Stimulated activated CD4-positive, alpha-beta T cell treated with anti-CD3 and anti-CD28 coated beads, Interleukin-12 subunit alpha, Interleukin-12 subunit beta, amount 100 ng/mL, for 4 hours (primary cell): ENCODE measurements at regions not wholly inside any gene's neighbourhood (a gene's known extent, or its start where the extent isn't known, plus 50 kb on each side); places are given as distances from the start of the nearest gene placed in this dataset.
"Not testable (repeated sequence)": the region's sequence is repeated elsewhere in the genome, so short reads cannot be mapped to it uniquely, and the experiment has no call there.

Experiments
- DNase-seq: peaks from one replicate; pipeline ENCODE4 v3.0.0-alpha.2; 2020

DNA sequence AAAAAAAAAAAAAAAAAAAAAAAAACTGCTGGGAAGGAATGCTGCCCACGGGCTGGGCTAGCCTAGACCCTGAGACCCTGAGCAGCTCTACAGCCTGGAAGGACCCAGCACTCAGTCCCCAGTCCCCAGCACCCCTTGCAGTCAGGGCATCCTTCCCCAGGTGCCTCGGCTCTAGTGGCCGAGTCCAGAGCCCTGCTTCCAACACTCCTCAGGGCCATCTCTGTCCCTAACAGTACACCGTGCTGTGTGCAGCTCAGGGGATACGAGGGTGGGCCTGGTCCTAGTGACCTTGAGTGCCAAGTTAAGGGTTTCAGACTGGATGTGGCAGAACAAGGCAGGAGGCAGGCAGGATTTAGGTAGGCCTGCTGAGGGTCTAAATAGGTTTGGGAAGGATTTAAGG lies 50.2 kb upstream of the LRP8 start:
- no peak for DNase-seq

DNA sequence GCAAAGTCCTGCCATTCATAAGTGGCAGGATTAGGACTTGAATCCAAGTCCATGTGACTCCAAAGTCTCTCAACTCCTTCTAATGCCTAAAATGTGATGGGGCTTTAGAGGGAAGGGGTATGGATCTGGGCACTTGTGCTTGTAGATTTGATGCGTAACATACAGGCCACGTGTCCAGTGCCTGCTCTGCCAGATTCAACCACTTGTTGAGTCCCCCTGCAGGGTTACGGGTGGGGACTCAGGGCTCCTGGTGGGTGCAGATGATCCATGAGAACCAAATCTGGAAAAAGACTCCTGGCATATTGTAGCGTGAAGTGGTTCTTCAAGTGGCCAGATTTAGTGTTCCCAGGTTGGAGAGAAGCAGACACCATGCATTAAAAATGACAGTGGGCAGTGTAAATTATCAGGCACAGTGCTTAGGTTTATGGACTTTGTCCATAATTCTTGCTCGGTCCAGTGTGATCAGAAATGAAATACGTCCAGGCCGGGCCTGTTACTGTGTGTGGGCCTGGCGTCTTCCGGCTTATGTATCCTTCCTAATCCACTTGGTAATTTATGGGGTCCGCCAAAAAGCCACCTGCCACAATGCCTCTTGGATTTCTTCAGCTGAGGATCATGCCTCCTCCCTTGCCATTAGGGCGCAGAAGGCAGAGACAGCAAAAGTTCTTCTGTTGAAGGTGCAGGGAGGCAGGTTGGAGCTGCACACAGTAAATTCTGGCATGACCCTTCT lies 51.2 kb upstream of the LRP8 start:
- no peak for DNase-seq

DNA sequence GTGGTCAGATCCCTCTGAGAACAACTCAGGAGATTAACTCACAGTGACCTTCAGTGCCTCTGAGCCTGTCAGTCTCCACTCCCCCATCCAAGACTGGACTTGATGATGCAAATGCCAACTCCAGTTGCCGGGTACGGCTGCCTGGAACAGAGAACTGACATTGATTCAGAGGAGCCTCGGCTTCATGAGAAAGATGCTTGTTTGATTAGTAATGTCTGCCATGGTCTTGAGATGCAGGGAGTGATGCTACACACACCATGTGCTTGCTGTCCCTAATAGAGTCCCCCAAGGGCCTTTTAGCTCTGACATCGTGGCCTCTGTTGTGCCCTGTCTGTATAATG lies 51.8 kb upstream of the LRP8 start:
- no peak for DNase-seq

DNA sequence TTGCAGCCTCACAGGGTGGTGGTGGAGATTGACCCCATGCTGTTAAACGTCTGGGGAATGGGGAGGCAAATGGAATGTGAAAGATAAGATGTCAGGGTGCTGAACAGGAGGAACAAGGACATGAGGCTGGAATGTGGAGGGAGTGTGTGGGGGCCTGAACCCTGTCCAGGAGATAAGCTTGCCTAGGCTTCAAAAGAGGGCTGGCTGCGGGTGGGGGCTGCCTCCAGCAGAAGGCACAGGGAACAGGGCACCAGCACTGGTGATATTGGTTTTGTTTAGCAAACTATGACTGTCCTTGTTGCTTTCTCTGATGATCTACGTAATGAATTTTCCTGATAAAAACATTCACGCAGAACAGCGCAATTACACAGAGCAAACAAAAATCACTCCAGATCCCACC lies 52.4 kb upstream of the LRP8 start:
- DNase-seq: no peak

DNA sequence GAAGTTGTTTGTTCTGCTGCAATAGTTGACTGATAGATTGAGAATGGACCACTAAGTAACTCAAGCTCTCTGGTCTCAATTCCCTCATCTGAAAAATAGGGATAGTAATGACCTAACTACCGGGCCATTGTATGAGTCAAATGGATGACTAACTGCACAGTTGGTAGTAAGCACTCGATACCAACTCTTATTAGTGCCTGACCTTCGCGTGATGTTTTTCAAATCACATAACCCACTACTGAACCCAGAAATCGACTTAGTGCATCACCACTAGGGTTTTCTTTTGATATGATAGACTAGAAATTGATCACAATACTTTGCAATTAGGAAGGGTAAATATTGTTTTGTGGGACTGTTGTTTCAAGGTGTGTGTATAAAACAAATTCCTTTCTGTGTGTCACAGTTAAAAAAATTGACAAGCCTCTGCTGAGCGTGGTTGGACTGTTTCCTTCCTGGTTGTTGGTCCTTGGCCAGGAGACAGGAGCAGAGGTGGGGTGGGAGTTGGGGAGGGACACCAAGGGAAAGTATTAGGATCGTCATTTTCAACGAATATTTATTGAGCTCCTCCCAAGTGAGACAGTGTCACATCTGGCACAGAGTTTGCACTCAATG lies 54.0 kb upstream of the LRP8 start:
- DNase-seq: no peak

DNA sequence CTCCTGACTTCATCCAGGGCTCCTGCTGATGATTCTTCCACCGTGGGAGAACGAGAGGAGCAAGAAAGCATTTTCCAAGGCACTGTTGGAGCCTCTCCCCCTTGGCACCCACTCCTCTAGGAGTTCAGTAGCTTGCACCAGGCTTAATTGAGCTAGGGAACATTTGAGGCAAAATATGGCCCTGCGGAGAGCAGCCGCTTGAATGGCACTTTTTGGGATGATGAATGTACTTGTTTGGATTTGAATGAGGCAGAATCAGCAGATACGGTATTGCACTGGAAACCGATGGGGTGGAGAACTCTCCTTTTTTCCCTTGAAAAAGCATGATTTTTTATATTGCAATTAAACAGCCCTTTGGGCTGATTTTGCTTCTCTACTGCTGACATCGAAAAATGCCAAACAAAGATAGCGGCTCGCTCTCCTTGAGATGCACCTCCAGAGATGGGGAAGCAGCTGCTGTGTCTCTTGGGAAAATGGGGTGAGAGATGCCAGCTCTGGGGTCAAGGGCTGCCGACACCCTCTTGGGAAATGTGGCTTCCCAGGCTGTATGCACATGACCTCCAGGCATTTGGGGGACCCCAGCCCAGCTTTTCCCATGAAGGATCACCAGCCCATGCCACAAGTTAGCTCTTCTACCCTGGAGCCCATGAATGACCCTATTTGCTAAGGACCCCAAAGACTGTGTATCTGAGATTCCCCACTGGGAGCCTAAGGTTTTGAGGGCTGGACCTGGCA lies 55.4 kb upstream of the LRP8 start:
- no peak for DNase-seq

DNA sequence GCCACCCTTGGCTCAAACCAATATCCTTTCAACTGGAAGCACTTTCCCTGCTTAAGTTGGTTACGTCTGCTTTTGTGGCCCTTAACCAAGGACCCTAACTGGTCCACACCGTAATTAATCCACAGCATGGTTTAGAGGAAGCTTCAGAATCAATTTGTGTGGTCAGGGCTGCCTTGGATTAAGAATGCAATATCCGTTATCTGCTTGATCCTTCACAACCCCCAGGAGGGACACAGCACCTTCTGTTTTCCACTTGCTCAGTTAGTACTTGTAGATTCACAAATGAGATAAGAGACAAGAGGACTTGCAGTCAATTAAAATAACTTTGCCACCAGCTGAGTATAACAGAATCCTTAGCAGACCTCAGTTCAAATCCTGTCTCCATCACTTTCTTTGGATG lies 56.9 kb upstream of the LRP8 start:
- DNase-seq: no peak

DNA sequence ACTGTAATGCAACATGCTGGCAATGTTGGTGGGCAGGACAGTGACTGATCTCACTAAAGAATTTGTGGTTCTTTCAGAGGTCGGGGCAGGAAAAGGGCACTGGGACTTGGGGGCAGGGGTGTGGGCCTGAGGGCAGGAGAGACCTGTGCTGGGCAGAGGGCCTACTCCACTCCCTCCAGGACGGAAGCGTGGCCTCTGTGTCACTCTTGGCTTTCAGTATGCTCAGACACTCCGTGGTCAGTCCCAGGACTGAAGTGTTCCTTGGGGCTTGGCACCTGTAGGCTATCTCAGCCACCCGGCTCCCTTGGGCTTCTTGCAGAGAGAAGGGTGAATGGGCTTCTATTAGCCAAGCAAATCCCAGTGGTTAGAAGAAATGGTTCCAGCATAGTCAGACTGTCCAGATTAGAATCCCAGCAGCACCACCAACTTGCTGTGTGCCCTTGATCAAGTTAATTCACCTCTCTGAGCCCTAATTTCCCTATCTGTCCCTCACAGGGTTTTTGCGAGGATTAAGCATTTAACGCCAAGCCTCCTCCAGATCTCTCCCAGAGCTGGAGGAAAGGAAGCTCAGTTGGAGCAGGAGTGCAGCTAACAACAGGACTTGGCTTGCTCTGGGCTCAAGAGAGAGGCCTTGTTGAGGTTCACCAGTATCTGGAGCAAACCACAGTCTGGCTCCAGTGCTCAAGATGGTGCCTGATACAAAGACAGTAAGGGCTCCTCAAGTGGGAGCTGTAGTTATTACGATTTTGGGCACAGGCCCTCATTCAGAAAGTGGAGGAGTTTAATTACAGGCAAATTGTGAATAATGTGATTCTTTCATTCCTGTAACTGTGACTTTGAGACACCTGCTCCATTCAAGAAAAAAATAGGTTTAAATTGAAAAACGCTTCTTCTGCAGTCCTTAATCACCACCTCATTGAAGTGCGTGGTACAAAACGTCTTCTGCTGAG lies 57.7 kb upstream of the LRP8 start:
- no peak for DNase-seq

DNA sequence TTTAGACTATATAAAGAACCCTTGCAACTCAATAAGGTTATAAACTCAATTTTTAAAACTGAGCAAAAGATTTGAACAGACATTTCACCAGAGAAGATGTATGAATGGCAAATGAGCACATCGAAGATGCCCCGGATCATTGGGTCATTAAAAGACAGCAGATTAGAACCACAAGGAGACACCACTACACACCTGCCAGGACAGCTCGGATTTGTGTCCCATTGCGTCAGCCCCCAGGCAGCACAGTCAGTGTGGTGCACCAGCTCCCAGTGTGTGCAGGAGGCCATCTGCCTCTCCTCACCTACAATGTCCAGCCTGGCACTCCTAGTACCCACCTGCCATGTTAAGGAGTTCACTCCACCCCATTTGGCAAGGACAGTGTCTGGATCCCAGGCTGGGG lies 61.1 kb upstream of the LRP8 start:
- no peak for DNase-seq

DNA sequence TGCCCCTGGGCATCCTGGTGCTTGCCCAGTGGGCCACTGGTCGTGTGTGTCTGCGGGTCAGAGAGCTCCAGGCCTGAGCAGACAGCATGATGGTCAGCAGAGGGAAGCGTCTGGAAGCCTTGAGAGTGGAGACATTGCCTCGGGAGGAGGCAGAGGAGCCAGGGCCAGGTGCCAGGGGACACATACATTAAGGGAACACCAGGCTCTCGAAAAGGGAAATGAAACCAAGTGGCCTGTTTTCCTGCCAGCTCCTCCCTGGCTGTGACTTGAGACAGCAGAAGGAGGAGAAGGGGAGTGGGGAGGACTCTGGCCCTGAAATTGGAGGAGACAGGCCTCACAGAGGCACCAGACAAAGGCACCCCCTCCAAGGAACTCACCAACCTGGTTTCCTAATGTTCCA lies 62.4 kb upstream of the LRP8 start:
- DNase-seq: no peak

DNA sequence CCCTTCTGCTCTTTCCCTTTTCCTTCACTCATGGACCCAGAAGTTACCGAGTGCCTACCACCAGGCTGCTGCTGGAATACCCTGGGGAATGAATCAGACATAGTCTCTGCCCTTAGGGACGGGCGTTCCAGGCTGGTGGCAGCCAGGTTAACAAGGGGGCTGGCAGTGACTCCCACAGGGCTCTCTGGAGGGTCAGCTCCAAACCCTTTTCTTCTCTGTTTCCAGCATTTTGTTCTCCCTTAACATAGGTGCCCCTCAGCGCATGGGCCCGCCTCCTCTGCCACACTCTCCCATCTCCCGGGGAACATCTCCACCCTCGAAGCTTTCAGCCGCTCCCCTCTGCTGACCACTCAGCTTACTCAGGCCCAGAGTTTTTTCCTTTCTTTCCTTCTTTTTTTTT lies 62.9 kb upstream of the LRP8 start:
- no peak for DNase-seq

DNA sequence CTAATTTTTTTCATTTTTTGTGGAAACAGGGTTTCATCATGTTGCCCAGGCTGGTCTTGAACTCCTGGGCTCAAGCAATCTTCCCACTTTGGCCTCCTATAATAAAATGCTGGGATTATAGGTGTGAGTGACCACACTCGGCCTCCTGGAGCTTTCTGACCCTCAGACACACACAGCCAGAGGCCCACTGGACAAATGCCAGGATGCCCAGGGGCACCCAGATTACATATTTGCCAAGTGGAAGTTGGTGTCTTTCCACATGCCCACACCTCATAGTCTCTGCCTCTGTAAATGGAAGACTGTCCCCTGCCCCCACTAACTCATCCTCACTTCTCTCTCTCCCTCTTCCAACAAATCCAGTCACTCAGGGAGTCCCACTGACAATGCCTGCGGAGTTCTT lies 63.4 kb upstream of the LRP8 start:
- DNase-seq: no peak

DNA sequence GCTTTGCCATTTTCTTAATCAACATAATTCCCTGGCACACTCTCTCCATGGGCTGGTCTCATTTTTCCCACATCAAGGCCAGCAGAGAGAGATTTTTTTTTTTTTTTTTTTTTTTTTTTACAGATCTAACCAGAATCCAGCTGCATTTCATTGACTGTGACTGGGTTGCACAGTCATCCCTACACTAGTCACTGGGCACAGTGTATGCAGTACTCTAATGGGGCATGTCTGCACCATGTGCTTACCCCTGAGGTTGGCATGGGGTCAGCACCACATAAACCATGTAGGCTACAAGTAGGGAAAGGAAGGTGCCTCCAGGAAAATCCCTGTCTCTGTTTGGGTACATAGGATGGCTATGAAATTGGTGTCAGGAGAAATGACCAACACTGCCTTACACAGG lies 64.1 kb upstream of the LRP8 start:
- no peak for DNase-seq

DNA sequence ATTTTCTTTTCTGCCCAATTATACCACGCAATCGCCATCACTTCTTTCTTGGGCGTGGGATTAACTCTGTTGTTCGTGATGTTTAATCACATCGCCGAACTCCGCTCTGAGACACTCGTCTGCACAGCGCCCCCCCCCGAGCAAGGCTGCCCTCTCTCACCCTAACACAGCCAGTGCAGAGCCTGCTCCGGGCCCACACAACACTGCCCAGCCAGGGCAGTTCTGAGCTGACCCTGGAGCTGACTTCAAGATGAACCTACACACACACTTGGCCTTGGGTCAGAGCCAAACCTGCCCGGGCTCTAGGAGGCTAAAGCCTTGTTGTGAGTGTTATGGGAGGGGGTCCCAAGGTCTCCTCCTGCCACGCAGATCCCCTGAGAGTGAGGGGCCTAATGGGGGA lies 64.6 kb upstream of the LRP8 start:
- DNase-seq: no peak

DNA sequence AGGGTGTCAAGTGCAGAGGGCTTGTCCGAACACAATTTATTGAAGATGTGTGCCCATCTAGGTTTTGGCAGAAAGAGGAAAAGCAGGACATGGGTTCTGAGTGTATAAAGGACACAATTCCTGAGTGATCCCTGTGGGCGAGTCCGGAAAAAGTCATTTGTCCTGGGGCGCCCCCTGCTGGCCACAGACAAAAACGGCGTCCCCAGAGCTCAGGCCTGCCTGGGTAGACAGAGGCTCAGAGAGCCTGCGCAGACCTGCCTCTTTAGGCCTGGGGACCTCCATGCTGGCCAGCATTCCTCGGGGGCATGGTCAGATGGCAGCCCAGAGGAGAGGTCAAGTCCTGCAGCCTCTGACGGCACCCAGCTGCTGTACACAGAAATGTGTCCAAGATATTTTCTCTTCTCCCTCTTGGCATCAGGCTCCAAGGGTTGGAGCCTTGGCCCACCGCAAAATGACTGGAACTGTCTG lies 65.5 kb upstream of the LRP8 start:
- DNase-seq: peak; percentile 73

DNA sequence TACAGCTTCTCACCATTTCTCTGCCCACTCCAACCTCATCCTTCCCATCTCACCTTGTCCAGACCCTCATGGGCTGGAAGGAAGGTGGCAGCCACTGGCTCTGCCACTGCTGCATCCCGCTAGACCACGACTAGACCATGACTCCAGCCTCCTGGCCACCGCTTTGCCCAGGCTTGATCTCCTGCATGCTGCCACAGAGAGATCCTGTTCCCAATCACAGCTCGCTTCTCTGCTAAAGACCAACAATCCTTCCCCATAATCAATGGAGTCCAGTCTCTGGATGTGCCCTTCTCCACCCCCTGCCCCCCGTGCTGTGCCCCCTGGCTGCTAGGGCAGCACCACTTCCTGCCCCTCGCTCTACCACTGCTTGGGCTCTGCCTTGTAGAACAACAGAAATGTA lies 64.9 kb upstream of the DMRTB1 start:
- no peak for DNase-seq

DNA sequence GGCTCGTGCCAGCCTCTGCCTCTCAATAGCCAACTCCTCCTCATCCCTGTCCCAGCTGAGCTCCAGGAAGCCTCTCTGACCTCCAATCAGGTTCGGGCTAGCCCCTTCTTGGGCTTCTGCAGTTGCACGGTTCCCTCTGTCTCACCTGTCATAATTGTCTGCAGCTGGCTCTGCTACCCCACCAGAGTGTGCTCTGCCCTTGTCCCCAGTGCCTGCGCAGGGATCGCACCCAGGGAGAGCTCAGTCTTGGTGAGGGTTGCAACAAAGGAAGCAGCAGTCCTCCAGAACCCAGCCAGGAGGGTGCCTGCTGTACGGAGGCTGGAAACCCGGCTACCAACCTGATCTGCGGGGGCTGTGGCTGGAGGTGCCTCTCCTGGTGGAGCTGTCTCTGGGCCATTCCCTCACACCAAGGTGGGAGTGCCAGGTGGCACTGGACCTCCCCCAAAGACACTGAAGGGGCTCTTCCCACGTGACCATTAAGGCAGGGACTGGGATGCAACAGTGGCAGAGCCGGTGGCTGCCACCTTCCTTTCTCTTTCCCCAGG lies 63.5 kb upstream of the DMRTB1 start:
- DNase-seq: no peak

DNA sequence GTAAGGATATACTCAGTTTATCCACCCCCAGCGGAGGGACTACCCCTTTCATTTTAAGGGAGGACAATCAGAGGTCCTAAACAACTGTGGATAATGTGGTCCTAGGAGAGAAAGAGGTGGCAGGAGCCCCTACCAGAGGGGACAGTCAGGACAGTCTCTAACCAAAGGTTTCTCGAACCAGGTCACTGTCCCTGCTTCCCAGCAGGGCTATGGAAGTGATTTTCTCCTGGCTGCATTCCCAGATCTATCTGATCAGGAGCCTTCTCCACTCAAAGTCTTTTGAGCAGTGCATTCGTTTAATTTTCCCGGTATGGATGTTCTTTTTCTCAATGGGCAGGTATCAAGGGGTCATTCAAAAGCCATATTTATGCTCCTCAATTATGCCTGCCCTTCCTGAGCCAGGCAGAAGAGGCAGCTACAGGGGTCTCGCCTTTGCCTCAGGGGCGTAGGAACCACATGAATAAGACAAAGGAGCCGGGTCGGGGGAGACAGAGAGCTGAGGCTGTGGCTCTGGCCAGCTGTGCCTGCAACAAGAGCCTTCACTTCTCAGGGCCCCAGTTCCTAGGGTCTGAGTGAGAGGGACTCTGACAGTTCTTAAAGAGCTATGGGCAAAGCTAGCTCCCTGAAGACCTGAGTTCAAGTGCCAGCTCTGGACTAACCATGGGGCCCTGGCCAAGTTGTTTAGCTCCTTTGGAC lies 62.5 kb upstream of the DMRTB1 start:
- no peak for DNase-seq

DNA sequence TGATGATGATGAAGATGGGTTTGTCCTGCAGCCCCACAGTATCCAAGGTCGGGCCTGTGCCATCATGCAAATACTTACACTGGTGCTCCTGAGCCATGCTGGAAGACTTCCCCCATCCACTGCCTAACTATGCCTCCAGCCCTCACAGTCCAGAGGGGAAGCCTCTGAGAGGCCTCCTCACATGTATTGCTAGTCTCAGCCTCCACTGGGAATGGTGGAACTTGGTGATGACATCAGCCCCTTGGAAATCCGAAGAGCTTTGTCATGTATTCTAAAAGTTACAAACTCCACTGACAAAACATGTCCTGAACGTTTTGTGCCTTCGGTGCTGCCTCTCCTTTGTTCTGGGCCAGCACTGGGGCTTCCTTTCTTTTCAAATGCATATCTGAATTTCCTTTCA lies 61.1 kb upstream of the DMRTB1 start:
- no peak for DNase-seq

DNA sequence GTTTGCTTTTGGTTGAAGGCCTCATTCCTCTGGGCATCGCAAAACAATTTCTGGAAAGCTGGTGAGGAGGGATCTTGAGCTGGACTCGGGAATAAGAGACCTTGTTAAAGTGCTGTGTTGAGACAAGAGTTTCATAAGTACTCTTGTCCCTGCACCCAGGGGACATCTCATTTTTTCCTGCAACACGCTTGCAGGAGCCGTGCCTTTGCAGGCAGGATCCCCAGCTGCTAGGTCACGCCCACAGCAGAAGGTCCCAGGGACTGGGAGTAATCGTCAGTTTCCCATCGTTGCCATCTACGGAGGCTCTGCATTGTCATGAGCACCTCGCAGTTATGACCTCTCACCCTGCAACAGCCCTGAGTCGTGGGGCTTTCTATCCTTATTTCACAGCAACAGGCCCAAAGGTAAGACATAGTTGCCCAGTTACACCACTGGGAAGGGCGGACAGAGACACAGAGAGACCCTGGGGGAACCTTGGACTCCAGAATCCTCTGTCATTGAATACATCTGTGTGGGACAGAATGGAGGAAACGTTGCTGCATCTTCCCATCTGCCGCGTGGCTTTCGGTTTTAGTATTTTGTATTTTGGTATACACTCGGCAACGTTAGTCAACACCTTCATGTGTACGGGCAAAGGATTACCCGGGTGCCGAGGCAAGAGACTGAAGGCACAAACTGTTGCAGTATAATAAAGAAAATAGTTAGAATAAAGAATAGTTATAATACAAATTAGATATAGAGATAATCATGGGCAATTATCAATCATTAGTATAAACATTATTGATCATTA lies 60.4 kb upstream of the DMRTB1 start:
- no peak for DNase-seq

DNA sequence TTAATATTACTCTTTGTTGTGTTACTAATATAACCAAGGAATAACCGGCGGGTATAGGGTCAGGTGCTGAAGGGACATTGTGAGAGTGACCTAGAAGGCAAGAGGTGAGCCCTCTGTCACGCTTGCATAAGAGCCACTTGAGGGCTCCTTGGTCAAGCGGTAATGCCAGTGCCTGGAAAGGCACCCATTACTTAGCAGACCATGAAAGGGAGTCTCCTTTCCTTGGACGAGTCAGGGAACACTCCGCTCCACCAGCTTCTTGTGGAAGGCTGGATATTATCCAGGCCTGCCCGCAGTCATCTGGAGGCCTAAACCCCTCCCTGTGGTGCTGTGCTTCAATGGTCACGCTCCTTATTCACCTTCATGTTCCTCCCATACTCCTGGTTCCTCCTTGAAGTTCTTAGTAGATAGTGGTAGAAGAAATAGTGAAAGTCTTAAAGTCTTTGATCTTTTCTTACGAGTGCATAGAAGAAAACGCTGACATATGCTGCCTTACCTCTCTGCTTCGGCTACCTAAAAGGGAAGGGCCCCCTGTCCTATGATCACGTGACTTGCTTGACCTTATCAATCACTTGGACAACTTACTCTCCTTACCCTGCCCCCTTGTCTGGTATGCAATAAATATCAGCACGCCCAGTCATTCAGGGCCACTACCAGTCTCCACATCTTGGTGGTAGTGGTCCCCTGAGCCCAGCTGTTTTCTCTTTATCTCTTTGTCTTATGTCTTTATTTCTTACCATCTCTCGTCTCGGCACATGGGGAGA lies 59.6 kb upstream of the DMRTB1 start:
- not testable (repeated sequence) for DNase-seq
